ENCODE measurements at regions not wholly inside any gene's neighbourhood (a gene's known extent, or its start where the extent isn't known, plus 50 kb on each side); places are given as distances from the start of the nearest gene placed in this dataset.

- no peak for TF ChIP-seq AFF1 (IDR thresholded peaks at IDR 0.05; ENCODE audit: low read depth in 1 of 2, partially characterized antibody in 2 of 2)
- no peak for TF ChIP-seq GTF2A2 (tag; IDR thresholded peaks at IDR 0.05)
- TF ChIP-seq FOXO4 (CRISPR knock-in tag; IDR thresholded peaks at IDR 0.05): no peak
- TF ChIP-seq PATZ1 (CRISPR knock-in tag; IDR thresholded peaks at IDR 0.05; ENCODE audit: borderline replicate concordance): no peak
- no peak for TF ChIP-seq ZBTB43 (CRISPR knock-in tag; IDR thresholded peaks at IDR 0.05)
- no peak for TF ChIP-seq SMARCB1 (IDR thresholded peaks at IDR 0.05; ENCODE audit: insufficient read length, low read depth)
Observed at GRCh38 chr3:175989161-175989560, 1130.0 kb downstream of the NAALADL2 start (continued).

Measured in K562 (cell line).